ENCODE measurements at regions not wholly inside any gene's neighbourhood (a gene's known extent, or its start where the extent isn't known, plus 50 kb on each side); places are given as distances from the start of the nearest gene placed in this dataset.

DNA sequence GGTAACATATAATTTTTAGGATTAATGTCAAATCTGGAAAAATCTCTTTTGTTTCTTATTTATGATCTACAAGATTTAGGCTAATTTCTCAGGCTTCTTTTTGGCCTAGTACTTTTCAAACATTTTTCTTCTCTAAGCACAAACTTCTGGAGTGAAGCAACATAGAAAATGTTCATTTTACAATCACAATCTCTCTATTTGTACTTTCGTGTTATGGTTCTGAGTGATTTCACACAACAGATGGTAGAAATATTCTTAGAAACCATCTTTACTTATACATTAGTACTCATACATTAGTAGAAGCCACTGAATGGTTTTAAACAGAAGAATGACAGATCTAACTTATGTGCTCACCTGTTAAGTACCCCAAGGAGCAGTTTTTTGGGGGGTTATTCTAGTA, 106.3 kb upstream of the ANO3 start:
- no peak for DNase-seq (ENCODE audit: low read depth)
- no peak overlapping the region for H3K4me3 ChIP-seq (replicated peaks; ENCODE audit: low read depth, low read length)
- TF ChIP-seq, protein P1, sequence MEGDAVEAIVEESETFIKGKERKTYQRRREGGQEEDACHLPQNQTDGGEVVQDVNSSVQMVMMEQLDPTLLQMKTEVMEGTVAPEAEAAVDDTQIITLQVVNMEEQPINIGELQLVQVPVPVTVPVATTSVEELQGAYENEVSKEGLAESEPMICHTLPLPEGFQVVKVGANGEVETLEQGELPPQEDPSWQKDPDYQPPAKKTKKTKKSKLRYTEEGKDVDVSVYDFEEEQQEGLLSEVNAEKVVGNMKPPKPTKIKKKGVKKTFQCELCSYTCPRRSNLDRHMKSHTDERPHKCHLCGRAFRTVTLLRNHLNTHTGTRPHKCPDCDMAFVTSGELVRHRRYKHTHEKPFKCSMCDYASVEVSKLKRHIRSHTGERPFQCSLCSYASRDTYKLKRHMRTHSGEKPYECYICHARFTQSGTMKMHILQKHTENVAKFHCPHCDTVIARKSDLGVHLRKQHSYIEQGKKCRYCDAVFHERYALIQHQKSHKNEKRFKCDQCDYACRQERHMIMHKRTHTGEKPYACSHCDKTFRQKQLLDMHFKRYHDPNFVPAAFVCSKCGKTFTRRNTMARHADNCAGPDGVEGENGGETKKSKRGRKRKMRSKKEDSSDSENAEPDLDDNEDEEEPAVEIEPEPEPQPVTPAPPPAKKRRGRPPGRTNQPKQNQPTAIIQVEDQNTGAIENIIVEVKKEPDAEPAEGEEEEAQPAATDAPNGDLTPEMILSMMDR (IDR thresholded peaks at IDR 0.05; ENCODE audit: low read length, missing control alignments): no peak

DNA sequence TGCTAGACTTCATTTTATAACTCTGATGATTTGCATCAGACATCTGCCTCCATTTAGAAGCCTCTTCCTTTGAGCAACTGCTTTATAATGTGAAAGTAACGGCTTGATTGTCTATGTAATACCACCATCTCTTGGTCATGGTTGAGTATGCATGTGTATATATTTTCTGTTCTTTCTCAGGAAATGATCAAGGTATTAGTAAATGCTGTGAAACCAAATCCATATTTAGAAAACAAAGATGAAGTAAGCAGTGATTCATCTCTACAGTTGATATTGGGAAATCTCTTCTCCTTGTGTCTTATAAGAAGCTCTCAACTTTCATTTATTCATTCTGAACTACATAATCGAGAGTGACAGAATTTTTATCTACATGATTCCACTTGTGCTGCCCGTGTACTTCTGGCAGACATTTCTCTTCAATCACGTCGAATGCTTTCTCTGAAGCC, 104.6 kb upstream of the ANO3 start:
- peak overlapping the region; percentile 28 for H3K4me3 ChIP-seq (replicated peaks; ENCODE audit: low read depth, low read length)
- TF ChIP-seq, protein P1 (IDR thresholded peaks at IDR 0.05; ENCODE audit: low read length, missing control alignments): peak; percentile 65
- DNase-seq (ENCODE audit: low read depth): peak; percentile 94

DNA sequence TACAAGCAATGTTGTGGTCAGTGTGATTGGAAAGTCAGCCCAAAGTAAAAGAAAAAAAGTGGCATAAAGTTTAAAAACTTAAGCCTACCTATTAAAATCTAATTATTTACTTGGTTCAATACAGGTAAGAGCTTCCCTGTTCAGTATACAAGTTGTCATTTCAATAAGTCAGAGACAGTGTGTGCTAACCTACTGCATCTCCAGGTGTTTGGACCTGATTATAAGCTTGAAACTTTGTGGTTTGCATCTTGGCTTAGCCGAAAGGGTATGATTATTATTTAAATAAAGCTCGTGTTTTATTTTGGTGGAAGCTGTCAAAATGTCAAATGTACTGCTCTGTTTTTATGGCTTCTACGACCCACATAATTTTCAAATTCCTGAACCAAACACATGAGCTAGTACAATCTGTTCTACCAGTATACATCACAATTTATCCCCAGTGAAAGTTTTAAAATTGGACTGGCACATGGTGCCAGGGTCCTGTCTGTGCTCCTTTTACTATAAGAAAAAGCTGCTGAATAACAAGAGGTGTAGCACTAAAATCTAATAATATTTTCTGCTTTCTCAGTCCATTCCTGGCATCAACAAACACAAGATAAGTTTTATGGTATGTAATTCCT, 103.9 kb upstream of the ANO3 start:
- TF ChIP-seq, protein P1 (IDR thresholded peaks at IDR 0.05; ENCODE audit: low read length, missing control alignments): no peak
- DNase-seq (ENCODE audit: low read depth): no peak
- H3K4me3 ChIP-seq (replicated peaks; ENCODE audit: low read depth, low read length): no peak overlapping the region

DNA sequence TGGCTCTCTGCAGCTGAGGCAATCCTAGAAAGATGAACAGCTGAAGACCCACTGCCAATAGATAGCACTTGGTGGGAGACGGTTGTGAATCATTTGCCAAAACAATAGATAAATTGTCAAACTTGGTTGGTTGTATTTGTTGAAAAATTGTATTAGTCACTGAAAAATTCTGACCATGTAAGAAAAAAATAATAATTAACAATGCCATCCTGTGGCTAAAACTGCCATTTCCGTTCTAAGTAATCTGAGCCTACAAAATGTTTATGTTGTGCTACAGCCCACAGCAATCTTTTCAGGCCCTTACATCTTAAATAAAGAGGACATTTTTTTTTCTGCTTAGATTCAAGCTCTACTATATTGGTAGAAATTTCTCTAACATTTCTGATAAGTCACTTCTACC, 103.2 kb upstream of the ANO3 start:
- peak; percentile 50 for DNase-seq (ENCODE audit: low read depth)
- H3K4me3 ChIP-seq (replicated peaks; ENCODE audit: low read depth, low read length): no peak overlapping the region
- TF ChIP-seq, protein P1 (IDR thresholded peaks at IDR 0.05; ENCODE audit: low read length, missing control alignments): no peak

DNA sequence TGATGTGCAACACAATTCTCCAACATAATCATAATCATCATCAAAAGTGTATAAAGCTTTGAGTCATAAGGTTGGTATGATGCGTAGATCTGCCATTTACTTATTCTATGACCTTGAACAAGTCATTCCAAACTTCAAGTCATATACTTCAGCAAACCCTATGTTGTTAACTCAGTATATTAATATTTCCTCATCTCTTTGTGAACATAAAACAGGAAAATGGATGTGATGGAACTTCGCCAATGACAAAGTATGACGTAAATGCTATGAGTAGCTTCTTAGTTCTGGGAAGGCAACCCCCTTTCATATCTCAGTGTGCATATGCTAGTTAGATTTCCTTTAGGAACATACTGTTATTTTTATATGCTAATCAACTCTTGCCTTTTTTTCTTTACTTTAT, 102.7 kb upstream of the ANO3 start:
- peak; percentile 99 for DNase-seq (ENCODE audit: low read depth)
- TF ChIP-seq, protein P1 (IDR thresholded peaks at IDR 0.05; ENCODE audit: low read length, missing control alignments): no peak
- no peak overlapping the region for H3K4me3 ChIP-seq (replicated peaks; ENCODE audit: low read depth, low read length)

DNA sequence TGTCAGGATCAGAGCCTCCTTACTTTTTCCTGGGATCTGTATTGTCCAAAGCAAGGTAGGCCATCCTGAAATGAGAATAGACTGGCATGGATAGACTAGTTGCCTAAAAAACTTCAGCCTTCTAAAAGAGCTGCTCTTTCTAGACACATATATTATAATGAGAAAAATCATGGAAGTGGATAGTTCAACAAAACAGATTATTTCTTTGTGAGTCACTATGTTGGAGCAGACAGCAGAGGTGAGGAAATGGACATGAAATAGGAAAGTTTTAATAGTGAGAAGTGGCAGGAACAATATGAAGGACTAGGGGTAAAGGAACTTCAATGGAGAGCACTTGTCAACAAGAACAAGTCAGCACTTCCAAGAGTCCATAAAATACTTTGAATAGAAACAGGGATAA, 101.9 kb upstream of the ANO3 start:
- TF ChIP-seq, protein P1 (IDR thresholded peaks at IDR 0.05; ENCODE audit: low read length, missing control alignments): no peak
- H3K4me3 ChIP-seq (replicated peaks; ENCODE audit: low read depth, low read length): no peak overlapping the region
- peak; percentile 36 for DNase-seq (ENCODE audit: low read depth)

DNA sequence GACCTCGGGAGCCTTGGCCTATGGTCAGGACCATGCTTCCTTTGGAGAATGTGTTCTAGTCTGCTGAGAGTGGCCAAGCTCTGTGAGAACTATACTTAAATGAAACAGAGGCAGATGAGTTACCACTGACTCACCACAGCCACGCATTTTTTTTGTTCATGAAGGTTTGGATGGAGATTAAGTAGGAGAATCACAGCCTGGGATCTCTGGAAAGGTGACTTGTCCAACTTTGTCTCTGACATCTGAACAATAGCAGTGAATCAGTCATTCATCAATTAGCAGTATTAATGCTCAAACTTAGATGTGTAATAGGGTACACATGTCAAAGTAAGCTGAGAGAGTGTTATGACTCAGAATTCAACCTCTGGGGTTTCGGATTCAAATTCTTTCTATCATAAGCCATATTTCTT, 100.7 kb upstream of the ANO3 start:
- TF ChIP-seq, protein P1 (IDR thresholded peaks at IDR 0.05; ENCODE audit: low read length, missing control alignments): no peak
- DNase-seq (ENCODE audit: low read depth): peak; percentile 62
- no peak overlapping the region for H3K4me3 ChIP-seq (replicated peaks; ENCODE audit: low read depth, low read length)

Data from fibroblast of pulmonary artery (primary cell).